Calu3 (cell line): ENCODE measurements at regions not wholly inside any gene's neighbourhood (a gene's known extent, or its start where the extent isn't known, plus 50 kb on each side); places are given as distances from the start of the nearest gene placed in this dataset.

Experiments used
- BruUV-seq: library from RNA; stranded (reverse); fragments of 400-500 nt; replicated peaks from 2 replicates; lab custom pipeline; 2021; lab: Mats Ljungman, UMichigan
- CTCF ChIA-PET: fragments of 300-600 bp; sonication (Branson Sonifier 250); formaldehyde crosslinking; loops from one replicate; lab custom pipeline; 2022; ENCODE audit warnings: antibody characterized with exemption; lab: Charles Lee
- DNase-seq: peaks from one replicate; pipeline ENCODE4 v3.0.0; 2022
- H3K27ac Mint-ChIP-seq: one replicate; pipeline ENCODE4 v1.8.0; 2022; ENCODE audit warnings: mixed read lengths; ENCODE audit not compliant: unreplicated experiment
- H3K27me3 Mint-ChIP-seq: one replicate; pipeline ENCODE4 v1.8.0; 2022; ENCODE audit warnings: mixed read lengths; ENCODE audit not compliant: unreplicated experiment
- H3K36me3 Mint-ChIP-seq: one replicate; pipeline ENCODE4 v1.8.0; 2022; ENCODE audit warnings: mild to moderate bottlenecking, moderate library complexity, mixed read lengths; ENCODE audit not compliant: insufficient read depth, unreplicated experiment
- H3K4me1 Mint-ChIP-seq: one replicate; pipeline ENCODE4 v1.8.0; 2022; ENCODE audit warnings: mild to moderate bottlenecking, low read depth, mixed read lengths; ENCODE audit not compliant: unreplicated experiment
- H3K4me3 Mint-ChIP-seq: one replicate; pipeline ENCODE4 v1.8.0; 2022; ENCODE audit warnings: mild to moderate bottlenecking, low read depth, moderate library complexity, mixed read lengths; ENCODE audit not compliant: unreplicated experiment
- H3K9me3 Mint-ChIP-seq: one replicate; pipeline ENCODE4 v1.8.0; 2022; ENCODE audit warnings: low read depth, mixed read lengths; ENCODE audit not compliant: unreplicated experiment
- intact Hi-C: fragments of 100-400 bp; cut with micrococcal nuclease; formaldehyde crosslinking; loops from one replicate; pipeline ENCODE4 v1.10.0; 2022; ENCODE audit not compliant: unreplicated experiment
- TF ChIP-seq, protein P1 (sequence below): fragments of 200-600 bp; IDR thresholded peaks from one replicate; pipeline ENCODE4 v1.8.0; 2022; ENCODE audit warnings: antibody characterized with exemption; ENCODE audit not compliant: unreplicated experiment

DNA sequence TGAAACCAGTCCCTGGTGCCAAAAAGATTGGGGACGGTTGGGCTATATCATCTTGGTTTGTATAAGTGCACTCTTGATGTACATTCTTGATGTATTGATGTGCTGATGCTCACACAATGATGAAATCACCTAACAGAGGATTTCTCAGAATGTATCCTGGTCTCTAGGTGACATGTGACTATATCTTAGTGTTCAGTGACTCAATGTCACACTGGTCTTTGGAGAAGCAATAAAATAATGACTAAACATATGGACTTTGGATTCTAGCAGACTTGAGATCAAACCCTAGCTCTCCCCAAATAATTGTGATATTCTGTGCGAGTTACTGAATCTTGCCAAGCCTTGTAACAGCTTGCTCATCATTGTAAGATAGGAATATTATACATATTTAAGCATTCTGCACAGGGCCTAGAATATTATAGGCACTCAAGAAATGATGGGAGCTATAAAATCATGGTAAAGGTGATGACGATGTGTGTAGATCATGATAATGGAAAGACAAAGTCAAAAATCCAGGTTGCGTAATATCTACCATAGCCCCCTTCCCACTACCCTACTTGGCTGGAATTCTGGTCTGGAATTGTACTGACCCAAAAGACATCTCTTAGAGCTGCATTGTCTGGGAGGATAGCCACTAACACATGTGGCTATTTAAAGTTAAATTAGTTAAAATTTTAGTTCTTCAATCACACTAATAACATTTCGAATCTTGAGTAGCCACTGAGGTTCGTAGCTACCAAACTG lies 117.6 kb upstream of the PWP1 start:
- Mint-ChIP-seq H3K36me3 (no peaks in the 10 kb centered on the region), H3K4me3 (no peak overlapping the region), H3K27ac (no peak overlapping the region), H3K4me1 (no peaks in the 10 kb centered on the region), H3K27me3 (peaks cover 53% of the 10 kb centered on the region), H3K9me3 (no peaks in the 10 kb centered on the region)
- intact Hi-C loops: no loop called here
- CTCF ChIA-PET: interaction anchor here (0.7 kb wide), 1 partner anchor 12 kb away, joined by 4 read pairs; no protein-coding TSS in a partner anchor
- TF ChIP-seq, protein P1, sequence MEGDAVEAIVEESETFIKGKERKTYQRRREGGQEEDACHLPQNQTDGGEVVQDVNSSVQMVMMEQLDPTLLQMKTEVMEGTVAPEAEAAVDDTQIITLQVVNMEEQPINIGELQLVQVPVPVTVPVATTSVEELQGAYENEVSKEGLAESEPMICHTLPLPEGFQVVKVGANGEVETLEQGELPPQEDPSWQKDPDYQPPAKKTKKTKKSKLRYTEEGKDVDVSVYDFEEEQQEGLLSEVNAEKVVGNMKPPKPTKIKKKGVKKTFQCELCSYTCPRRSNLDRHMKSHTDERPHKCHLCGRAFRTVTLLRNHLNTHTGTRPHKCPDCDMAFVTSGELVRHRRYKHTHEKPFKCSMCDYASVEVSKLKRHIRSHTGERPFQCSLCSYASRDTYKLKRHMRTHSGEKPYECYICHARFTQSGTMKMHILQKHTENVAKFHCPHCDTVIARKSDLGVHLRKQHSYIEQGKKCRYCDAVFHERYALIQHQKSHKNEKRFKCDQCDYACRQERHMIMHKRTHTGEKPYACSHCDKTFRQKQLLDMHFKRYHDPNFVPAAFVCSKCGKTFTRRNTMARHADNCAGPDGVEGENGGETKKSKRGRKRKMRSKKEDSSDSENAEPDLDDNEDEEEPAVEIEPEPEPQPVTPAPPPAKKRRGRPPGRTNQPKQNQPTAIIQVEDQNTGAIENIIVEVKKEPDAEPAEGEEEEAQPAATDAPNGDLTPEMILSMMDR: no peak
- no TSS peak for BruUV-seq
- no peak for DNase-seq

GRCh38 chr12:107568718-107569117 lies 116.9 kb upstream of the PWP1 start:
- intact Hi-C loops: no loop called here
- TF ChIP-seq, protein P1: no peak
- no peak for DNase-seq
- BruUV-seq: no TSS peak
- Mint-ChIP-seq H3K4me3 (no peak overlapping the region), H3K36me3 (no peaks in the 10 kb centered on the region), H3K4me1 (no peaks in the 10 kb centered on the region), H3K9me3 (no peaks in the 10 kb centered on the region), H3K27ac (no peak overlapping the region), H3K27me3 (peaks cover 53% of the 10 kb centered on the region)
- CTCF ChIA-PET: interaction anchor here (0.7 kb wide), 1 partner anchor 12 kb away, joined by 4 read pairs; no protein-coding TSS in a partner anchor

DNA sequence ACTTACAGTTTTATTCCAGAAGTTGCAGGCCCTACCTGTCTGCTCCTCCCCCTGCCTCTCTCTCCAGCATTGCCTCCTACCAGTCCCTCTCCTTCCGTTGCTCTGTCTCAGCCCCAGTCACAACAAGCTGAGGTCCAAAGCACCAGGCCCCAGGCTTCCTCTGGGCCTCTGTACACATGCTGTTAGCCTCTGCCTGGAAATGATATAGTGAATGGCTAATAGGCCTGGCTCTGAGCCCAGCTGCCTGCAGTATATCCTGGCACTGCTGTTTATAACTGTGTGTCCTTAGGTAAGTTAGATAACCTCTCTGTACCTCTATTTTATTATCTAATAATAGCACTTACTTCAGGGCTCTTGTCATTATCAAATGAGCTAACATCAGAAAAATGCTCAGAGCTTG lies 114.9 kb upstream of the PWP1 start:
- intact Hi-C loops: no loop called here
- H3K4me3 Mint-ChIP-seq: no peak overlapping the region
- no peak for DNase-seq
- H3K27me3 Mint-ChIP-seq: peaks cover 53% of the 10 kb centered on the region
- TF ChIP-seq, protein P1: no peak
- BruUV-seq: no TSS peak
- H3K27ac Mint-ChIP-seq: no peak overlapping the region
- H3K4me1 Mint-ChIP-seq: no peaks in the 10 kb centered on the region
- H3K36me3 Mint-ChIP-seq: no peaks in the 10 kb centered on the region
- CTCF ChIA-PET: no interaction called here
- no peaks in the 10 kb centered on the region for H3K9me3 Mint-ChIP-seq

GRCh38 chr12:107571492-107571891 lies 114.1 kb upstream of the PWP1 start:
- TF ChIP-seq, protein P1: no peak
- Mint-ChIP-seq H3K4me3 (no peak overlapping the region), H3K27me3 (peaks cover 53% of the 10 kb centered on the region), H3K4me1 (no peaks in the 10 kb centered on the region), H3K27ac (no peak overlapping the region), H3K9me3 (no peaks in the 10 kb centered on the region), H3K36me3 (no peaks in the 10 kb centered on the region)
- BruUV-seq: no TSS peak
- CTCF ChIA-PET: no interaction called here
- intact Hi-C loops: no loop called here
- no peak for DNase-seq
